ENCODE measurements at regions not wholly inside any gene's neighbourhood (a gene's known extent, or its start where the extent isn't known, plus 50 kb on each side); places are given as distances from the start of the nearest gene placed in this dataset.

- TF ChIP-seq CHD2 (IDR thresholded peaks at IDR 0.05; ENCODE audit: low read length, partially characterized antibody) = no peak
- TF ChIP-seq RAD21 (IDR thresholded peaks at IDR 0.05; ENCODE audit: low read length) = no peak
- TF ChIP-seq CTCF (IDR thresholded peaks at IDR 0.05) = no peak
Observed at GRCh38 chrX:39145859-39146258, 344.6 kb downstream of the MID1IP1 start.
